ENCODE measurements at regions not wholly inside any gene's neighbourhood (a gene's known extent, or its start where the extent isn't known, plus 50 kb on each side); places are given as distances from the start of the nearest gene placed in this dataset.

GRCh38 chr11:70521475-70522308, 123.4 kb downstream of the CTTN start:
- no peaks in the 10 kb centered on the region for H3K36me3 Mint-ChIP-seq (ENCODE audit: low read depth)
- no peak overlapping the region for H3K4me3 Mint-ChIP-seq
- H3K27me3 Mint-ChIP-seq = peaks cover 21% of the 10 kb centered on the region
- H3K27ac Mint-ChIP-seq = no peak overlapping the region
- H3K9me3 Mint-ChIP-seq = no peaks in the 10 kb centered on the region
- no peaks in the 10 kb centered on the region for H3K4me1 Mint-ChIP-seq (ENCODE audit: low read depth)
- intact Hi-C loops (cut with micrococcal nuclease) = no loop called here

- no peak overlapping the region for H3K27ac Mint-ChIP-seq
- H3K27me3 Mint-ChIP-seq = peaks cover 19% of the 10 kb centered on the region
- no peaks in the 10 kb centered on the region for H3K9me3 Mint-ChIP-seq
- no peak overlapping the region for H3K4me3 Mint-ChIP-seq
- intact Hi-C loops (cut with micrococcal nuclease) = no loop called here
- no peaks in the 10 kb centered on the region for H3K4me1 Mint-ChIP-seq (ENCODE audit: low read depth)
- H3K36me3 Mint-ChIP-seq (ENCODE audit: low read depth) = no peaks in the 10 kb centered on the region
Measured at GRCh38 chr11:70522309-70522592, 123.9 kb downstream of the CTTN start.

- Mint-ChIP-seq H3K36me3 (ENCODE audit: low read depth) (no peaks in the 10 kb centered on the region), H3K4me1 (ENCODE audit: low read depth) (no peaks in the 10 kb centered on the region), H3K4me3 (no peak overlapping the region), H3K27me3 (peaks cover 18% of the 10 kb centered on the region), H3K27ac (no peak overlapping the region), H3K9me3 (no peaks in the 10 kb centered on the region)
- intact Hi-C loops (cut with micrococcal nuclease) = no loop called here
Measured at GRCh38 chr11:70522593-70523311, 124.4 kb downstream of the CTTN start.

- Mint-ChIP-seq H3K36me3 (ENCODE audit: low read depth) (no peaks in the 10 kb centered on the region), H3K4me1 (ENCODE audit: low read depth) (no peaks in the 10 kb centered on the region), H3K4me3 (no peak overlapping the region), H3K27ac (no peak overlapping the region), H3K9me3 (no peaks in the 10 kb centered on the region), H3K27me3 (peaks cover 17% of the 10 kb centered on the region)
- intact Hi-C loops (cut with micrococcal nuclease) = no loop called here
Measured at GRCh38 chr11:70523384-70524095, 125.2 kb downstream of the CTTN start.

GRCh38 chr11:70524096-70524922, 126.0 kb downstream of the CTTN start:
- Mint-ChIP-seq H3K27ac (no peak overlapping the region), H3K9me3 (no peaks in the 10 kb centered on the region), H3K27me3 (peaks cover 17% of the 10 kb centered on the region), H3K4me3 (no peak overlapping the region), H3K36me3 (ENCODE audit: low read depth) (no peaks in the 10 kb centered on the region), H3K4me1 (ENCODE audit: low read depth) (no peaks in the 10 kb centered on the region)
- intact Hi-C loops (cut with micrococcal nuclease) = no loop called here

- Mint-ChIP-seq H3K4me1 (ENCODE audit: low read depth) (no peaks in the 10 kb centered on the region), H3K4me3 (no peak overlapping the region), H3K36me3 (ENCODE audit: low read depth) (no peaks in the 10 kb centered on the region), H3K9me3 (no peaks in the 10 kb centered on the region), H3K27me3 (peaks cover 17% of the 10 kb centered on the region), H3K27ac (no peak overlapping the region)
- intact Hi-C loops (cut with micrococcal nuclease) = no loop called here
Measured at GRCh38 chr11:70525006-70525405, 126.7 kb downstream of the CTTN start.

GRCh38 chr11:70525466-70525865, 127.1 kb downstream of the CTTN start:
- no peak overlapping the region for H3K27ac Mint-ChIP-seq
- H3K4me3 Mint-ChIP-seq = no peak overlapping the region
- H3K36me3 Mint-ChIP-seq (ENCODE audit: low read depth) = no peaks in the 10 kb centered on the region
- H3K9me3 Mint-ChIP-seq = no peaks in the 10 kb centered on the region
- intact Hi-C loops (cut with micrococcal nuclease) = no loop called here
- no peaks in the 10 kb centered on the region for H3K4me1 Mint-ChIP-seq (ENCODE audit: low read depth)
- peaks cover 15% of the 10 kb centered on the region for H3K27me3 Mint-ChIP-seq

- intact Hi-C loops (cut with micrococcal nuclease) = no loop called here
- Mint-ChIP-seq H3K36me3 (ENCODE audit: low read depth) (no peaks in the 10 kb centered on the region), H3K27ac (no peak overlapping the region), H3K4me1 (ENCODE audit: low read depth) (no peaks in the 10 kb centered on the region), H3K4me3 (no peak overlapping the region), H3K27me3 (peaks cover 10% of the 10 kb centered on the region), H3K9me3 (no peaks in the 10 kb centered on the region)
Measured at GRCh38 chr11:70526116-70527045, 128.1 kb downstream of the CTTN start.

- Mint-ChIP-seq H3K4me1 (ENCODE audit: low read depth) (no peaks in the 10 kb centered on the region), H3K9me3 (no peaks in the 10 kb centered on the region), H3K36me3 (ENCODE audit: low read depth) (no peaks in the 10 kb centered on the region), H3K27ac (no peak overlapping the region), H3K27me3 (peaks cover 10% of the 10 kb centered on the region), H3K4me3 (no peak overlapping the region)
- intact Hi-C loops (cut with micrococcal nuclease) = no loop called here
Measured at GRCh38 chr11:70527046-70527395, 128.7 kb downstream of the CTTN start.

- Mint-ChIP-seq H3K4me1 (ENCODE audit: low read depth) (no peaks in the 10 kb centered on the region), H3K27ac (no peak overlapping the region), H3K9me3 (no peaks in the 10 kb centered on the region), H3K27me3 (peaks cover 8% of the 10 kb centered on the region), H3K36me3 (ENCODE audit: low read depth) (no peaks in the 10 kb centered on the region), H3K4me3 (no peak overlapping the region)
- intact Hi-C loops (cut with micrococcal nuclease) = no loop called here
Measured at GRCh38 chr11:70527429-70528045, 129.2 kb downstream of the CTTN start.

- Mint-ChIP-seq H3K36me3 (ENCODE audit: low read depth) (no peaks in the 10 kb centered on the region), H3K4me3 (no peak overlapping the region), H3K9me3 (no peaks in the 10 kb centered on the region), H3K4me1 (ENCODE audit: low read depth) (no peaks in the 10 kb centered on the region), H3K27ac (no peak overlapping the region), H3K27me3 (peaks cover 5% of the 10 kb centered on the region)
- intact Hi-C loops (cut with micrococcal nuclease) = no loop called here
Measured at GRCh38 chr11:70528046-70528793, 129.9 kb downstream of the CTTN start.

GRCh38 chr11:70528794-70529580, 130.7 kb downstream of the CTTN start:
- H3K9me3 Mint-ChIP-seq = peaks cover 7% of the 10 kb centered on the region
- H3K36me3 Mint-ChIP-seq (ENCODE audit: low read depth) = no peaks in the 10 kb centered on the region
- intact Hi-C loops (cut with micrococcal nuclease) = no loop called here
- H3K4me1 Mint-ChIP-seq (ENCODE audit: low read depth) = no peaks in the 10 kb centered on the region
- no peak overlapping the region for H3K4me3 Mint-ChIP-seq
- no peak overlapping the region for H3K27ac Mint-ChIP-seq
- peaks cover 1% of the 10 kb centered on the region for H3K27me3 Mint-ChIP-seq
